ENCODE measurements at regions not wholly inside any gene's neighbourhood (a gene's known extent, or its start where the extent isn't known, plus 50 kb on each side); places are given as distances from the start of the nearest gene placed in this dataset.

GRCh38 chr14:95462491-95462890 lies 54.0 kb downstream of the SYNE3 start:
- H3K9me3 ChIP-seq (ENCODE audit: insufficient read depth, low read length) = no peaks in the 10 kb centered on the region
- H3F3A ChIP-seq (ENCODE audit: insufficient read depth) = no peaks in the 10 kb centered on the region
- H4K20me1 ChIP-seq (ENCODE audit: low read depth, low read length) = no peaks in the 10 kb centered on the region
- H3K79me2 ChIP-seq (ENCODE audit: insufficient read depth, low read length) = no peaks in the 10 kb centered on the region
- H3K9me2 ChIP-seq (replicated peaks; ENCODE audit: insufficient read depth, low read length) = no peaks in the 10 kb centered on the region
- TF ChIP-seq EZH2phosphoT487 (conservative IDR thresholded peaks at IDR 0.05; ENCODE audit: low read length) = no peak
- TF ChIP-seq CTCF (IDR thresholded peaks at IDR 0.05; ENCODE audit: insufficient read depth, low read length, poor library complexity, severe bottlenecking) = no peak
- no peaks in the 10 kb centered on the region for H3K27me3 ChIP-seq (ENCODE audit: low read length)
- H2AFZ ChIP-seq (ENCODE audit: low read depth, low read length, severe bottlenecking) = no peak overlapping the region
- no peaks in the 10 kb centered on the region for H3K36me3 ChIP-seq (ENCODE audit: low read length)
- no peak overlapping the region for H3K4me2 ChIP-seq (ENCODE audit: low read depth, low read length, poor library complexity, severe bottlenecking)
- no peak overlapping the region for H3K9ac ChIP-seq (ENCODE audit: low read length)
- no peak overlapping the region for H3K27ac ChIP-seq (ENCODE audit: low read depth, low read length)
- H3K4me3 ChIP-seq (ENCODE audit: insufficient read depth, low read length, poor library complexity, severe bottlenecking) = no peak overlapping the region

- Histone ChIP-seq H3K27ac (ENCODE audit: low read depth, low read length) (no peak overlapping the region), H3K9me3 (ENCODE audit: insufficient read depth, low read length) (no peaks in the 10 kb centered on the region), H3K4me3 (ENCODE audit: insufficient read depth, low read length, poor library complexity, severe bottlenecking) (no peak overlapping the region), H3K79me2 (ENCODE audit: insufficient read depth, low read length) (no peaks in the 10 kb centered on the region), H3K9me2 (replicated peaks; ENCODE audit: insufficient read depth, low read length) (no peaks in the 10 kb centered on the region), H3K4me2 (ENCODE audit: low read depth, low read length, poor library complexity, severe bottlenecking) (no peak overlapping the region), H3K27me3 (ENCODE audit: low read length) (no peaks in the 10 kb centered on the region), H3K36me3 (ENCODE audit: low read length) (no peaks in the 10 kb centered on the region), H4K20me1 (ENCODE audit: low read depth, low read length) (no peaks in the 10 kb centered on the region), H2AFZ (ENCODE audit: low read depth, low read length, severe bottlenecking) (no peak overlapping the region), H3F3A (ENCODE audit: insufficient read depth) (no peaks in the 10 kb centered on the region), H3K9ac (ENCODE audit: low read length) (no peak overlapping the region)
- TF ChIP-seq EZH2phosphoT487 (conservative IDR thresholded peaks at IDR 0.05; ENCODE audit: low read length) = no peak
- TF ChIP-seq CTCF (IDR thresholded peaks at IDR 0.05; ENCODE audit: insufficient read depth, low read length, poor library complexity, severe bottlenecking) = no peak
Observed at GRCh38 chr14:95460647-95461478, 55.6 kb downstream of the SYNE3 start.

- no peaks in the 10 kb centered on the region for H3K36me3 ChIP-seq (ENCODE audit: low read length)
- H3K4me2 ChIP-seq (ENCODE audit: low read depth, low read length, poor library complexity, severe bottlenecking) = no peak overlapping the region
- no peaks in the 10 kb centered on the region for H4K20me1 ChIP-seq (ENCODE audit: low read depth, low read length)
- H3K27ac ChIP-seq (ENCODE audit: low read depth, low read length) = no peak overlapping the region
- no peaks in the 10 kb centered on the region for H3K27me3 ChIP-seq (ENCODE audit: low read length)
- no peaks in the 10 kb centered on the region for H3F3A ChIP-seq (ENCODE audit: insufficient read depth)
- TF ChIP-seq EZH2phosphoT487 (conservative IDR thresholded peaks at IDR 0.05; ENCODE audit: low read length) (no peak), CTCF (IDR thresholded peaks at IDR 0.05; ENCODE audit: insufficient read depth, low read length, poor library complexity, severe bottlenecking) (no peak)
- H3K9me3 ChIP-seq (ENCODE audit: insufficient read depth, low read length) = no peaks in the 10 kb centered on the region
- no peak overlapping the region for H2AFZ ChIP-seq (ENCODE audit: low read depth, low read length, severe bottlenecking)
- H3K79me2 ChIP-seq (ENCODE audit: insufficient read depth, low read length) = no peaks in the 10 kb centered on the region
- H3K4me3 ChIP-seq (ENCODE audit: insufficient read depth, low read length, poor library complexity, severe bottlenecking) = no peak overlapping the region
- no peaks in the 10 kb centered on the region for H3K9me2 ChIP-seq (replicated peaks; ENCODE audit: insufficient read depth, low read length)
- no peak overlapping the region for H3K9ac ChIP-seq (ENCODE audit: low read length)
Observed at GRCh38 chr14:95458906-95459305, 57.5 kb downstream of the SYNE3 start.
